ENCODE measurements at regions not wholly inside any gene's neighbourhood (a gene's known extent, or its start where the extent isn't known, plus 50 kb on each side); places are given as distances from the start of the nearest gene placed in this dataset.

GRCh38 chr4:83172371-83172770 is 57.8 kb upstream of the PLAC8 start:
- DNase-seq (ENCODE audit: low read depth), result no peak
- ChIA-PET CTCF (no interaction called here), POLR2A (no interaction called here)
- Histone ChIP-seq H3K36me3 (ENCODE audit: control insufficient read depth, insufficient read depth, low read length) (no peaks in the 10 kb centered on the region), H3K4me3 (ENCODE audit: low read depth, low read length) (no peak overlapping the region), H3K27me3 (ENCODE audit: control insufficient read depth, insufficient read depth, low read length) (no peaks in the 10 kb centered on the region)
- no peak for TF ChIP-seq CTCF (IDR thresholded peaks at IDR 0.05; ENCODE audit: insufficient read depth, low read depth, low read length)

- H3K27me3 ChIP-seq (ENCODE audit: control insufficient read depth, insufficient read depth, low read length), result no peaks in the 10 kb centered on the region
- DNase-seq (ENCODE audit: low read depth), result no peak
- no peak overlapping the region for H3K4me3 ChIP-seq (ENCODE audit: low read depth, low read length)
- H3K36me3 ChIP-seq (ENCODE audit: control insufficient read depth, insufficient read depth, low read length), result no peaks in the 10 kb centered on the region
- ChIA-PET POLR2A (no interaction called here), CTCF (no interaction called here)
- no peak for TF ChIP-seq CTCF (IDR thresholded peaks at IDR 0.05; ENCODE audit: insufficient read depth, low read depth, low read length)
Observed at GRCh38 chr4:83171436-83172039, 57.0 kb upstream of the PLAC8 start.

- Histone ChIP-seq H3K4me3 (ENCODE audit: low read depth, low read length) (no peak overlapping the region), H3K27me3 (ENCODE audit: control insufficient read depth, insufficient read depth, low read length) (no peaks in the 10 kb centered on the region), H3K36me3 (ENCODE audit: control insufficient read depth, insufficient read depth, low read length) (no peaks in the 10 kb centered on the region)
- no peak for TF ChIP-seq CTCF (IDR thresholded peaks at IDR 0.05; ENCODE audit: insufficient read depth, low read depth, low read length)
- ChIA-PET POLR2A (no interaction called here), CTCF (no interaction called here)
- DNase-seq (ENCODE audit: low read depth), result no peak
Observed at GRCh38 chr4:83170952-83171399, 56.4 kb upstream of the PLAC8 start.
